Stimulated activated naive CD8-positive, alpha-beta T cell treated with anti-CD3 and anti-CD28 coated beads, Interleukin-15, amount 100 ng/mL, for 72 hours (primary cell): ENCODE measurements at regions not wholly inside any gene's neighbourhood (a gene's known extent, or its start where the extent isn't known, plus 50 kb on each side); places are given as distances from the start of the nearest gene placed in this dataset.

ENCODE experiments used
- ATAC-seq: fragments of 150-1000 bp; cut with Tn5 transposase; 2 replicates; pipeline ENCODE4 v1.10.0; 2021; ENCODE audit warnings: mild to moderate bottlenecking, moderate library complexity
- DNase-seq, 2 donors: peaks; one replicate each; pipeline ENCODE4 v3.0.0; 2021 to 2022
- H3K27ac Mint-ChIP-seq, 2 donors: one replicate each; pipeline ENCODE4 v1.8.0; 2022; ENCODE audit warnings: mild to moderate bottlenecking in 2 of 2, mixed read lengths in 2 of 2, moderate library complexity in 2 of 2
- H3K27me3 Mint-ChIP-seq: one replicate; pipeline ENCODE4 v1.8.0; 2022; ENCODE audit warnings: mixed read lengths
- H3K4me1 Mint-ChIP-seq: one replicate; pipeline ENCODE4 v1.8.0; 2022; ENCODE audit warnings: mild to moderate bottlenecking, mixed read lengths
- H3K4me3 Mint-ChIP-seq, 2 donors: one replicate each; pipeline ENCODE4 v1.8.0; 2022; ENCODE audit warnings: mild to moderate bottlenecking in 2 of 2, mixed read lengths in 2 of 2, moderate library complexity in 1 of 2
- H3K9me3 Mint-ChIP-seq, 2 donors: one replicate each; pipeline ENCODE4 v1.8.0; 2022; ENCODE audit warnings: mixed read lengths in 2 of 2

- ATAC-seq (no peak), DNase-seq (no peak)
- Mint-ChIP-seq H3K27ac (no peak overlapping the region), H3K27me3 (peaks cover 7% of the 10 kb centered on the region), H3K4me1 (no peaks in the 10 kb centered on the region), H3K4me3 (no peak overlapping the region), H3K9me3 (no peaks in the 10 kb centered on the region)
These were observed 213.8 kb downstream of the HS3ST3A1 start for GRCh38 chr17:13387952-13388351.

GRCh38 chr17:13387236-13387635 lies 214.5 kb downstream of the HS3ST3A1 start:
- Mint-ChIP-seq H3K27ac (no peak overlapping the region), H3K4me3 (no peak overlapping the region), H3K4me1 (no peaks in the 10 kb centered on the region), H3K9me3 (no peaks in the 10 kb centered on the region), H3K27me3 (peaks cover 7% of the 10 kb centered on the region)
- no peak for DNase-seq
- no peak for ATAC-seq

GRCh38 chr17:13385481-13385911 lies 216.2 kb downstream of the HS3ST3A1 start:
- Mint-ChIP-seq H3K27ac (no peak overlapping the region), H3K4me3 (no peak overlapping the region), H3K4me1 (no peaks in the 10 kb centered on the region), H3K27me3 (peaks cover 7% of the 10 kb centered on the region), H3K9me3 (no peaks in the 10 kb centered on the region)
- DNase-seq = no peak
- no peak for ATAC-seq

GRCh38 chr17:13384626-13385025 lies 217.1 kb downstream of the HS3ST3A1 start:
- DNase-seq = no peak
- no peak overlapping the region for H3K4me3 Mint-ChIP-seq
- H3K9me3 Mint-ChIP-seq = no peaks in the 10 kb centered on the region
- ATAC-seq = no peak
- no peak overlapping the region for H3K27ac Mint-ChIP-seq
- no peaks in the 10 kb centered on the region for H3K4me1 Mint-ChIP-seq
- peaks cover 7% of the 10 kb centered on the region for H3K27me3 Mint-ChIP-seq

- no peak overlapping the region for H3K27ac Mint-ChIP-seq
- H3K4me3 Mint-ChIP-seq = no peak overlapping the region
- peaks cover 8% of the 10 kb centered on the region for H3K27me3 Mint-ChIP-seq
- H3K4me1 Mint-ChIP-seq = no peaks in the 10 kb centered on the region
- H3K9me3 Mint-ChIP-seq = no peaks in the 10 kb centered on the region
- ATAC-seq (no peak), DNase-seq (no peak)
These were observed 223.4 kb downstream of the HS3ST3A1 start for GRCh38 chr17:13378361-13378760.

- H3K27me3 Mint-ChIP-seq = peaks cover 8% of the 10 kb centered on the region
- no peak overlapping the region for H3K27ac Mint-ChIP-seq
- H3K4me3 Mint-ChIP-seq = no peak overlapping the region
- no peaks in the 10 kb centered on the region for H3K9me3 Mint-ChIP-seq
- no peaks in the 10 kb centered on the region for H3K4me1 Mint-ChIP-seq
- DNase-seq (no peak), ATAC-seq (no peak)
These were observed 227.3 kb downstream of the HS3ST3A1 start for GRCh38 chr17:13374203-13375143.

GRCh38 chr17:13372432-13372831 lies 229.3 kb downstream of the HS3ST3A1 start:
- Mint-ChIP-seq H3K27ac (no peak overlapping the region), H3K4me3 (no peak overlapping the region), H3K27me3 (peaks cover 8% of the 10 kb centered on the region), H3K4me1 (no peaks in the 10 kb centered on the region), H3K9me3 (no peaks in the 10 kb centered on the region)
- ATAC-seq (no peak), DNase-seq (no peak)

GRCh38 chr17:13367154-13367553 lies 234.6 kb downstream of the HS3ST3A1 start:
- no peak overlapping the region for H3K27ac Mint-ChIP-seq

GRCh38 chr17:13365331-13365730 lies 236.4 kb downstream of the HS3ST3A1 start:
- H3K27ac Mint-ChIP-seq = no peak overlapping the region

More at GRCh38 chr17:13367154-13367553, 234.6 kb downstream of the HS3ST3A1 start:
- Mint-ChIP-seq H3K27me3 (peaks cover 5% of the 10 kb centered on the region), H3K4me1 (no peaks in the 10 kb centered on the region), H3K9me3 (no peaks in the 10 kb centered on the region), H3K4me3 (no peak overlapping the region)
- DNase-seq = no peak
- no peak for ATAC-seq

GRCh38 chr17:13363771-13364170 lies 238.0 kb downstream of the HS3ST3A1 start:
- DNase-seq = no peak
- no peaks in the 10 kb centered on the region for H3K4me1 Mint-ChIP-seq

More at GRCh38 chr17:13365331-13365730, 236.4 kb downstream of the HS3ST3A1 start:
- Mint-ChIP-seq H3K4me3 (no peak overlapping the region), H3K4me1 (no peaks in the 10 kb centered on the region), H3K27me3 (peaks cover 10% of the 10 kb centered on the region), H3K9me3 (no peaks in the 10 kb centered on the region)
- ATAC-seq = no peak
- no peak for DNase-seq

GRCh38 chr17:13362341-13363122 lies 239.2 kb downstream of the HS3ST3A1 start:
- H3K4me3 Mint-ChIP-seq = no peak overlapping the region
- no peak overlapping the region for H3K27ac Mint-ChIP-seq
- no peak for DNase-seq
- H3K9me3 Mint-ChIP-seq = no peaks in the 10 kb centered on the region
- ATAC-seq = no peak
- peaks cover 10% of the 10 kb centered on the region for H3K27me3 Mint-ChIP-seq
- H3K4me1 Mint-ChIP-seq = no peaks in the 10 kb centered on the region

More at GRCh38 chr17:13363771-13364170, 238.0 kb downstream of the HS3ST3A1 start:
- no peak for ATAC-seq
- Mint-ChIP-seq H3K27me3 (peaks cover 10% of the 10 kb centered on the region), H3K27ac (no peak overlapping the region), H3K9me3 (no peaks in the 10 kb centered on the region), H3K4me3 (no peak overlapping the region)

- H3K9me3 Mint-ChIP-seq = no peaks in the 10 kb centered on the region
- ATAC-seq (no peak), DNase-seq (no peak)
- no peaks in the 10 kb centered on the region for H3K4me1 Mint-ChIP-seq
- H3K27me3 Mint-ChIP-seq = peaks cover 10% of the 10 kb centered on the region
- H3K4me3 Mint-ChIP-seq = no peak overlapping the region
- H3K27ac Mint-ChIP-seq = no peak overlapping the region
These were observed 242.0 kb downstream of the HS3ST3A1 start for GRCh38 chr17:13359774-13360173.

GRCh38 chr17:13355054-13355453 lies 246.7 kb downstream of the HS3ST3A1 start:
- DNase-seq (no peak), ATAC-seq (no peak)
- Mint-ChIP-seq H3K27me3 (peaks cover 14% of the 10 kb centered on the region), H3K9me3 (no peaks in the 10 kb centered on the region), H3K4me3 (no peak overlapping the region), H3K4me1 (no peaks in the 10 kb centered on the region), H3K27ac (no peak overlapping the region)

GRCh38 chr17:13353590-13353989 lies 248.1 kb downstream of the HS3ST3A1 start:
- Mint-ChIP-seq H3K4me1 (no peaks in the 10 kb centered on the region), H3K27ac (no peak overlapping the region), H3K27me3 (peaks cover 20% of the 10 kb centered on the region), H3K4me3 (no peak overlapping the region), H3K9me3 (peaks cover 0 to 5% of the 10 kb centered on the region in 2 donors)
- ATAC-seq (no peak), DNase-seq (no peak)

GRCh38 chr17:13352747-13353415 lies 248.8 kb downstream of the HS3ST3A1 start:
- ATAC-seq = no peak
- Mint-ChIP-seq H3K27me3 (peaks cover 20% of the 10 kb centered on the region), H3K27ac (no peak overlapping the region)

More at GRCh38 chr17:13352747-13353415, 248.8 kb downstream of the HS3ST3A1 start:
- H3K4me3 Mint-ChIP-seq = no peak overlapping the region
- H3K9me3 Mint-ChIP-seq = peaks cover 0 to 5% of the 10 kb centered on the region in 2 donors
- H3K4me1 Mint-ChIP-seq = no peaks in the 10 kb centered on the region
- DNase-seq = no peak
